ENCODE measurements at regions not wholly inside any gene's neighbourhood (a gene's known extent, or its start where the extent isn't known, plus 50 kb on each side); places are given as distances from the start of the nearest gene placed in this dataset.

GRCh38 chr4:156252358-156252921 is 298.8 kb upstream of the CTSO start:
- no peak for DNase-seq (ENCODE audit: low spot score)
- no peak for ATAC-seq

DNA sequence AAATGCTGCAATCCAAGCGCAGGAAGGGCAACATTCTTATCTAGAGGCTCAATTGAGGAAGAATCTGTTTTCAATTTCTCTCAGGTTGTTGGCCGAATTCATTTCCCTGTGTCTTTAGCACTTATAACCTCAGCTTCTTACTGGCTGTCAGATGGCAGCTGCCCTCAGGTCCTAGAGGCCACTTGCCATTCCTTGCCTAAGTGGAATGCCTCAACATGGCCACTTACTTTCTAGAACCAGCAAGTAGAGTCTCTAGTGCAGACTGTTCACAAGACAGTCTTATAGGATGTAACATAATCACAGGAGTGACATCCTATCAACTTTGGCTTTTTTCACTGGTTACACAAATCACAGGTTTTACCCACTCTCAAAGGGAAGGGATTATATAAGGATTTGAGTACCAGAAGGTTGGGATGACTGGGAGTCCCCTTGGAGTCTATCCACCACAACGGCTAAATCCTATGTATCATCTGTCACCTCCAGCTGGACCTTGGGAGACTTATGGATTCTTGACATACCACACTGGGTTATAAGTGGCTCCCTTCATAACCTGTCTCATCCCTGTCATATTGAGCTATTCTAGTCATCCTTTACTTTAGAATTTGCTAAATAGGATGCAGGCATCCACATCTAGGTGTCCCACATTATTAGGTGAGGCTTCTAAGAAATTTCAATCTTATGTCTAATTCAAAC is 297.9 kb upstream of the CTSO start:
- ATAC-seq (no peak), DNase-seq (ENCODE audit: low spot score) (no peak)

GRCh38 chr4:156248917-156249316 is 295.3 kb upstream of the CTSO start:
- DNase-seq (ENCODE audit: low spot score) (no peak), ATAC-seq (no peak)

GRCh38 chr4:156247470-156247869 is 293.8 kb upstream of the CTSO start:
- DNase-seq (ENCODE audit: low spot score) (no peak), ATAC-seq (no peak)

DNA sequence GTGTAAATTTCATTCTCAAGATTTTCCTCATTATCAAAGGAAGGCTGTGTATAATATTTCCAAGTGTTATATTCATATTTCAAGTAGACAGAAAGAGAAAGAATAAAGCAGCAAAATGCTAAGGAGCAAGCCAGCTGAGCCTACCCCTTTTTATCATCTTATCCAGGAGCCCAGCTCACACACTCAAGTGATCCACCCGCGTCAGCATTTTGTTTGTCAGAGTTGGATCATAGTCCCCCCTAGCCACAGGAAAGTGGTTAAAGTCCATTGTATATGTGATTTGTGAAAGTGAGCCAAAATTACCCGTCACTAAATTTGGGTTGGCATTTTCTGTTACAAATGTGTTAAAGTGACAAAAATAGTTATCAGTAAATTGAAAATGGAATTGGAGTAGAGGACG is 289.3 kb upstream of the CTSO start:
- ATAC-seq (no peak), DNase-seq (ENCODE audit: low spot score) (no peak)

GRCh38 chr4:156242390-156242789 is 288.7 kb upstream of the CTSO start:
- ATAC-seq (no peak), DNase-seq (ENCODE audit: low spot score) (no peak)

- DNase-seq (ENCODE audit: low spot score) (no peak), ATAC-seq (no peak)
Measured at GRCh38 chr4:156241896-156242295, 288.2 kb upstream of the CTSO start.

GRCh38 chr4:156238171-156238570 is 284.5 kb upstream of the CTSO start:
- DNase-seq (ENCODE audit: low spot score) (no peak), ATAC-seq (no peak)

GRCh38 chr4:156237231-156237630 is 283.6 kb upstream of the CTSO start:
- ATAC-seq = no peak
- DNase-seq (ENCODE audit: low spot score) = no peak

DNA sequence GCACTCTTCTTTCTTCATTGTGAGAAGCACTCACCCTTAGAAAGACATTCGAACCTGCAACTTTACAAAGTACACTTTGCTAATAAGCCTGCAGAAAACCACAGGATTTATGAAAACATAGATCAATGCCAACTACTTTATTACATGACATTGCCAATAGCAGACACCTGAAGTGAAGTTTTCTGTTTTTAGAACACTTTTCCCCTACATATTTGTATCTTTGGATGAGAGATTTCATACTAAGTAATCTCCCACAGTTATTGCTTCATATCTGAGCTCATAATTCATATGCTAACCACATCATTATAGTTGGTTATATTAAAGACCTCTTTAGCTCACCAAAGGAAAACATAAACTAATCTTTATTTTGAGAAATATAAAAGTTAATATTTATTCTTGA is 276.5 kb upstream of the CTSO start:
- ATAC-seq (no peak), DNase-seq (ENCODE audit: low spot score) (no peak)

GRCh38 chr4:156228676-156229075 is 275.0 kb upstream of the CTSO start:
- ATAC-seq (no peak), DNase-seq (ENCODE audit: low spot score) (no peak)

GRCh38 chr4:156227321-156227720 is 273.7 kb upstream of the CTSO start:
- no peak for DNase-seq (ENCODE audit: low spot score)
- ATAC-seq = no peak

DNA sequence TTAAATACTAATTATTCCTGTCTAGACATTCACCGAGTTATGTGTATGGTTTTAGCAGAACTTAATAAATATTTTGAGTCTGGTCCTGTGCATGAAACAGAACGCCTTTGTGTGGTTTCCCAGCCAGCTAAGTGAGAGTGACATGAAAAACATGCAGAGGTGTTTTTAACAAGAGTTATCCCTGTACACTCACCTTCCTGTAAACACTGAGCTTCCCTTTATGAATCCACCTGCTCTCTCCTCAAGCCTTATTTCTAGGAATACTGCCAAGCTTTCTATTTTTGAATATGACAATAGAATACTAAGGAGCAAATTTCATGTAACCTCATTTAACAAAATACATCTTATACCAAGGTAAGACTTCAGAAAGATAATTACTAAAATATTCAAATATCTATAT is 270.3 kb upstream of the CTSO start:
- ATAC-seq (no peak), DNase-seq (ENCODE audit: low spot score) (no peak)

- ATAC-seq = no peak
- no peak for DNase-seq (ENCODE audit: low spot score)
Measured at GRCh38 chr4:156217236-156217635, 263.6 kb upstream of the CTSO start.

GRCh38 chr4:156201050-156201449 is 247.4 kb upstream of the CTSO start:
- ATAC-seq (no peak), DNase-seq (ENCODE audit: low spot score) (no peak)

GRCh38 chr4:156198511-156198910 is 244.8 kb upstream of the CTSO start:
- DNase-seq (ENCODE audit: low spot score) (no peak), ATAC-seq (no peak)

GRCh38 chr4:156197216-156197615 is 243.6 kb upstream of the CTSO start:
- DNase-seq (ENCODE audit: low spot score) (no peak), ATAC-seq (no peak)

GRCh38 chr4:156196722-156197121 is 243.1 kb upstream of the CTSO start:
- no peak for DNase-seq (ENCODE audit: low spot score)
- no peak for ATAC-seq

GRCh38 chr4:156195914-156196313 is 242.2 kb upstream of the CTSO start:
- DNase-seq (ENCODE audit: low spot score) (no peak), ATAC-seq (no peak)

GRCh38 chr4:156194896-156195295 is 241.2 kb upstream of the CTSO start:
- DNase-seq (ENCODE audit: low spot score) (no peak), ATAC-seq (no peak)

- DNase-seq (ENCODE audit: low spot score) (no peak), ATAC-seq (no peak)
Measured at GRCh38 chr4:156193800-156194199, 240.1 kb upstream of the CTSO start.

- ATAC-seq = no peak
- DNase-seq (ENCODE audit: low spot score) = no peak
Measured at GRCh38 chr4:156193106-156193505, 239.4 kb upstream of the CTSO start.

DNA sequence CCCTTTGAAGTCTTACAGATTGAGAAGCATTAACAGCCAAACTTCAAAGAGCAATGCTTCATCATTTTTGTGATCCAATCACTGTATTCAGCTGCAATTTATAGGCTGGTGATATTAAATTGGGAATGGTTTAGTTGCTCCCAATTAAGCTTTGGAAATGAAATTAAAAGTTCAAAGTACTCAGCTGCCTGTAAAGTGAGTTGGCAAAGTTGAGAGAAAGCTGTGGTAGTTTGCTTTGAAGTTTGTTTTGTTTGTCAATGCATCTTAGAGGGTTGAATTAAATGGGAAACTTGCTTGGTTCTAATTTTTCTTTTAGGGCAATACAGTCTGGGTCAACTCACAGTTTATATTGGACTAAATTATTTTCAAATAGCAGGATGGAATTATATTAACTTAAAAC is 238.4 kb upstream of the CTSO start:
- no peak for ATAC-seq
- DNase-seq (ENCODE audit: low spot score) = no peak

Data from left lobe of liver (tissue), 2 donors.